Calu3 (cell line): ENCODE measurements at regions not wholly inside any gene's neighbourhood (a gene's known extent, or its start where the extent isn't known, plus 50 kb on each side); places are given as distances from the start of the nearest gene placed in this dataset.
A peak's percentile ranks its signal among the peaks of the same experiment; 100 is the strongest.

Experiments used
- BruUV-seq: library from RNA; stranded (reverse); fragments of 400-500 nt; replicated peaks from 2 replicates; lab custom pipeline; 2021; lab: Mats Ljungman, UMichigan
- CTCF ChIA-PET: fragments of 300-600 bp; sonication (Branson Sonifier 250); formaldehyde crosslinking; loops from one replicate; lab custom pipeline; 2022; ENCODE audit warnings: antibody characterized with exemption; lab: Charles Lee
- DNase-seq: peaks from one replicate; pipeline ENCODE4 v3.0.0; 2022
- H3K27ac Mint-ChIP-seq: one replicate; pipeline ENCODE4 v1.8.0; 2022; ENCODE audit warnings: mixed read lengths; ENCODE audit not compliant: unreplicated experiment
- H3K27me3 Mint-ChIP-seq: one replicate; pipeline ENCODE4 v1.8.0; 2022; ENCODE audit warnings: mixed read lengths; ENCODE audit not compliant: unreplicated experiment
- H3K36me3 Mint-ChIP-seq: one replicate; pipeline ENCODE4 v1.8.0; 2022; ENCODE audit warnings: mild to moderate bottlenecking, moderate library complexity, mixed read lengths; ENCODE audit not compliant: insufficient read depth, unreplicated experiment
- H3K4me1 Mint-ChIP-seq: one replicate; pipeline ENCODE4 v1.8.0; 2022; ENCODE audit warnings: mild to moderate bottlenecking, low read depth, mixed read lengths; ENCODE audit not compliant: unreplicated experiment
- H3K4me3 Mint-ChIP-seq: one replicate; pipeline ENCODE4 v1.8.0; 2022; ENCODE audit warnings: mild to moderate bottlenecking, low read depth, moderate library complexity, mixed read lengths; ENCODE audit not compliant: unreplicated experiment
- H3K9me3 Mint-ChIP-seq: one replicate; pipeline ENCODE4 v1.8.0; 2022; ENCODE audit warnings: low read depth, mixed read lengths; ENCODE audit not compliant: unreplicated experiment
- intact Hi-C: fragments of 100-400 bp; cut with micrococcal nuclease; formaldehyde crosslinking; loops from one replicate; pipeline ENCODE4 v1.10.0; 2022; ENCODE audit not compliant: unreplicated experiment
- TF ChIP-seq, protein P1 (sequence below): fragments of 200-600 bp; IDR thresholded peaks from one replicate; pipeline ENCODE4 v1.8.0; 2022; ENCODE audit warnings: antibody characterized with exemption; ENCODE audit not compliant: unreplicated experiment

DNA sequence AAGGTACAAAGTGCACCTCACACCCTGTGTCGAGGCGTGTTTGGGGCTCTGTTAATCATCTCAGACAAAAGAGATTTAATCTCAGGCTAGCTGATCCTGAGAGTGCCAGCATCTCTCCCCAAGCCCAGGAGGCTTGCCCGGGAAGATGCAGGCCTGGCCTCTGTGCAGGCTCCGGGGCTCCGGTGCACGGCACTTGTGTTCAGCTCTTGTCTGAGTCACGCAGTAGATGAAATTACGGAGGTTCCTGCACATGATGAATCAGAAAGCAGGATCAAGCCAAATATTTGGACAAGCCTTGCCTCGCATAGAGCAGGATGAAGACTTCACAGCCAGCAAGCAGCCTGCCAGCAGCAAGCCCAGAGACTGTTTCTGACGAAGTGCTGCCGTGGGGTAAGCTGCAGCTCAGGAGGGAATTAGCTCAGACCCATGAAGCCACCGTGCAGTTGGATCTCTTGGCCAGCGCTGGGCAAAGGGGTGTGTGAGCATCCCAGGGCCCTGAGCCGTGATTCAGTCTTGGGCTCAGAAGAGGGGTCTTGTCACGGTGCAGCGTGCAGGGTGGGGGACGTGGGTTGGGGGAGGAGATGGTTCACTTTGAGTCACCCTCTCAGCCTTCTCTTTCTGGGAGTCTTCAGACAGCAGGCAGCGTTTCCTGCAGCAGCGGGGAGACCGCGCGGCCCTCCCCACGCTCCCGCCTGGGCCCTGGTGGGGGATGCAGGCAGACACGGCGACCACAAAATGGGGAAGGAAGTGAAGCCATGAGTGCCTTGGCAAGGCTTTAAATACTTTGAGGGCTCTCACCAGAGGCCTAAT is 89.2 kb upstream of the MEF2A start:
- no peaks in the 10 kb centered on the region for H3K27me3 Mint-ChIP-seq
- H3K4me1 Mint-ChIP-seq = peaks cover 8% of the 10 kb centered on the region
- TF ChIP-seq, protein P1, sequence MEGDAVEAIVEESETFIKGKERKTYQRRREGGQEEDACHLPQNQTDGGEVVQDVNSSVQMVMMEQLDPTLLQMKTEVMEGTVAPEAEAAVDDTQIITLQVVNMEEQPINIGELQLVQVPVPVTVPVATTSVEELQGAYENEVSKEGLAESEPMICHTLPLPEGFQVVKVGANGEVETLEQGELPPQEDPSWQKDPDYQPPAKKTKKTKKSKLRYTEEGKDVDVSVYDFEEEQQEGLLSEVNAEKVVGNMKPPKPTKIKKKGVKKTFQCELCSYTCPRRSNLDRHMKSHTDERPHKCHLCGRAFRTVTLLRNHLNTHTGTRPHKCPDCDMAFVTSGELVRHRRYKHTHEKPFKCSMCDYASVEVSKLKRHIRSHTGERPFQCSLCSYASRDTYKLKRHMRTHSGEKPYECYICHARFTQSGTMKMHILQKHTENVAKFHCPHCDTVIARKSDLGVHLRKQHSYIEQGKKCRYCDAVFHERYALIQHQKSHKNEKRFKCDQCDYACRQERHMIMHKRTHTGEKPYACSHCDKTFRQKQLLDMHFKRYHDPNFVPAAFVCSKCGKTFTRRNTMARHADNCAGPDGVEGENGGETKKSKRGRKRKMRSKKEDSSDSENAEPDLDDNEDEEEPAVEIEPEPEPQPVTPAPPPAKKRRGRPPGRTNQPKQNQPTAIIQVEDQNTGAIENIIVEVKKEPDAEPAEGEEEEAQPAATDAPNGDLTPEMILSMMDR = no peak
- no peaks in the 10 kb centered on the region for H3K9me3 Mint-ChIP-seq
- no peak overlapping the region for H3K27ac Mint-ChIP-seq
- intact Hi-C loops = no loop called here
- no peaks in the 10 kb centered on the region for H3K36me3 Mint-ChIP-seq
- no TSS peak for BruUV-seq
- H3K4me3 Mint-ChIP-seq = no peak overlapping the region
- DNase-seq = peak; percentile 46
- CTCF ChIA-PET = interaction anchor here (0.7 to 1.1 kb wide), 6 partner anchors 10 to 613 kb away, joined by 3 to 4 read pairs (median 4); no protein-coding TSS in a partner anchor

DNA sequence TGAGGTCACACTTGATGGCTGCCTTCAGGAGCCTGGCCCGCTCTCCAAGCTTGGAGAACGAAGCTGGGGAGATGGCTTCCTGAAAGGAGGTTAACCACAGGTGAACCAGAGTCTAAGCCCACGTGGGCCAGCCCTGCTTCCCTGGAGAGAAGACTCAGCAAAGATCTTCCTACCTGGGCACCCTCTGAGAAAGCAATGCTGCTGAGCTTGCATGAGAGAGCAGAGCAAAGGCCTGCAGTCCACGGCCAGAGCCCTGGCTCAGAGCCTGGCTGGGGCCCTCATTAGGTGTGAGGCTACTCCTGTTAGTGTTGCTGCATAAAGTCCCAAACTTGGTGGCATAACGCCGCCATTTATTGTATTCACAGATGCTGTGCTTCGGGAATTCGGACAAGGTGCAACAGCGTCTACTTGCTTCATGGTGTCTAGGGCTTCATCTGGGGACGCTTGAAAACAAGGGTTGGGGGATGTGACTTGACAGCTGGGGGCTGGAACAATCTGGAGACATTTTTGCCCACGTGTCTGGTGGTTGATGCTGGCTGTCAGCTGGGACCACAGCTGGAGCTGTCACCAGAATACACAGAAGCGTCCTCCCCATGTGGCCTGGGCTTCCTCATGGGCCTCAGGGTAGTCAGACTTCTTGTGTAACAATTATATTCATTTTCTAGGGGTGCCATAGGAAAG is 87.9 kb upstream of the MEF2A start:
- H3K27ac Mint-ChIP-seq = no peak overlapping the region
- TF ChIP-seq, protein P1 = no peak
- H3K27me3 Mint-ChIP-seq = no peaks in the 10 kb centered on the region

DNA sequence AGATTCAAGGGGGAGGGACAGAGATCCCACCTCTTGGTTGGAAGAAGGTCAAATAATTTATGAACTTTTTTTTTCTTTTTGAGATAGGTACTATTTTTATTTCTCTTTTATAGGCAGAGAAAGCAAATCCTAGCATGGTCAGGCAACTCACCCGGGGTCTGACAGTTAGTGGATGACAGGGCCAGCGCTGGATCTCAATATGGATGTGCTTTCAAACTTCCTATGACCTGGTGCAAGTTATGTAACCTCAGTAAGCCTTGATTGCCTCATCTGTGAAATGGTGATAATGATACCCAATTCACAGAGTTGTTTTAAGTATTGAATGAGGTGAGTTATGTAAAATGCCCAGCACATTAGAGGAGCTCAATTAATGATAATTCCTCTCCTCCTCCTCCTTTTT is 86.8 kb upstream of the MEF2A start:
- H3K4me1 Mint-ChIP-seq = peaks cover 8% of the 10 kb centered on the region
- BruUV-seq = no TSS peak
- H3K9me3 Mint-ChIP-seq = no peaks in the 10 kb centered on the region
- H3K27ac Mint-ChIP-seq = no peak overlapping the region
- H3K36me3 Mint-ChIP-seq = no peaks in the 10 kb centered on the region
- intact Hi-C loops = no loop called here
- no peak overlapping the region for H3K4me3 Mint-ChIP-seq
- no peaks in the 10 kb centered on the region for H3K27me3 Mint-ChIP-seq
- CTCF ChIA-PET = no interaction called here
- TF ChIP-seq, protein P1 = no peak
- no peak for DNase-seq

More for the DNA sequence above, 87.9 kb upstream of the MEF2A start:
- intact Hi-C loops = no loop called here
- Mint-ChIP-seq H3K4me3 (no peak overlapping the region), H3K36me3 (no peaks in the 10 kb centered on the region), H3K9me3 (no peaks in the 10 kb centered on the region), H3K4me1 (peaks cover 8% of the 10 kb centered on the region)
- CTCF ChIA-PET = interaction anchor here (0.9 kb wide), 1 partner anchor 8 kb away, joined by 4 read pairs; no protein-coding TSS in a partner anchor
- DNase-seq = no peak
- BruUV-seq = no TSS peak

DNA sequence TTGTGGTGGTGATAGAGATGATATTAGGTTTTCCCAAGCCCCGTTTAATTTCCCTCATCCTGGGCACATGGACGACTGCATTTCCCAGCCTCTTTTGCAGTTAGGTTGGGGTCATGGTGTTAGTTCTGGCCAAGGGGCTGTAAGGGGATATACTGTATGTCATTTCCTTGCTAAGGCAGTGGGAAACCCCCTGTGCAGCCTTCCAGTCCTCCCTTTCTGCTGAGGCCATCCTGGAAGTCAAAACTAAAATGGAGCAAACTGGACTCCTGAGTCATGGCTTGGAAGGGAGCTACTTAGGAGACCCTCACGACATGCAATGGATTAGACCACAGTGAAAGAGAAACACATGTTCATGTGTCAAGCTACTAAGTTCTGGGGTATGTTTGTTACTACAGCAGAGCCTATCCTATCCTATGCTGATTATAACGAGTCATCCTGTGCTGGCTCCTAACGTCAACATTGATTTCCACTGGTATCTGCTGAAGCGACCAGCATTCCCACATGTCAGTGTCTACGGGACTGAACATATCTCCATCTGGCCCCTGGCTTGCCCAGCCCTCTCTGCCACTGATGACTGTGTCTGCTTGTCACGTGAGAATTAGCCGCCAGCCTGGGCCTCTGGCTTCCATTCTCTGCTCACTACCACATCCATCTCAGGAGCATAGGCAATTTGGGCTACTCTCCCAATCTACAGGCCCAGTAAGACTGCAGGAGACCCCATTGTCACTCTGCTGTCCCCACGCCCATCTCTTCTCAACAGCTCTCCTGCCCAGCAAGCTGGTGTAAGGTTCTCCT is 85.6 kb upstream of the MEF2A start:
- no peak for DNase-seq
- no peak overlapping the region for H3K27ac Mint-ChIP-seq
- peaks cover 8% of the 10 kb centered on the region for H3K4me1 Mint-ChIP-seq
- BruUV-seq = no TSS peak
- no peaks in the 10 kb centered on the region for H3K27me3 Mint-ChIP-seq
- no peaks in the 10 kb centered on the region for H3K36me3 Mint-ChIP-seq
- no peak overlapping the region for H3K4me3 Mint-ChIP-seq
- TF ChIP-seq, protein P1 = no peak
- CTCF ChIA-PET = interaction anchor here (0.6 kb wide), 1 partner anchor 69 kb away, joined by 6 read pairs; no protein-coding TSS in a partner anchor
- H3K9me3 Mint-ChIP-seq = no peaks in the 10 kb centered on the region
- intact Hi-C loops = loop anchor here (10.0 kb wide), 1 partner anchor 225 kb away; no protein-coding TSS in a partner anchor
